Chondrocyte (in vitro differentiated cells): ENCODE measurements at regions not wholly inside any gene's neighbourhood (a gene's known extent, or its start where the extent isn't known, plus 50 kb on each side); places are given as distances from the start of the nearest gene placed in this dataset.
"Not testable (repeated sequence)": the region's sequence is repeated elsewhere in the genome, so short reads cannot be mapped to it uniquely, and the experiment has no call there.

Source experiments
- DNase-seq: peaks from one replicate; pipeline ENCODE4 v3.0.0; 2021; ENCODE audit warnings: mixed read lengths, low spot score
- H3K27ac Mint-ChIP-seq: one replicate; pipeline ENCODE4 v1.8.0; 2021; ENCODE audit warnings: mild to moderate bottlenecking, moderate library complexity, mixed read lengths; ENCODE audit not compliant: unreplicated experiment
- H3K27me3 Mint-ChIP-seq: 2 replicates; pipeline ENCODE4 v1.8.0; 2021; ENCODE audit warnings: low read depth, mixed read lengths
- H3K36me3 Mint-ChIP-seq: 2 replicates; pipeline ENCODE4 v1.8.0; 2021; ENCODE audit warnings: low read depth, mixed read lengths
- H3K4me1 Mint-ChIP-seq: 2 replicates; pipeline ENCODE4 v1.8.0; 2021; ENCODE audit warnings: low read depth, mild to moderate bottlenecking, mixed read lengths
- H3K4me3 Mint-ChIP-seq: one replicate; pipeline ENCODE4 v1.8.0; 2021; ENCODE audit warnings: mild to moderate bottlenecking, moderate library complexity, mixed read lengths; ENCODE audit not compliant: unreplicated experiment
- H3K9me3 Mint-ChIP-seq: 2 replicates; pipeline ENCODE4 v1.8.0; 2021; ENCODE audit warnings: low read depth, mixed read lengths
- CTCF ChIP-seq: fragments of 200-600 bp; sonication (generic); IDR thresholded peaks from 2 replicates; pipeline ENCODE4 v1.5.0; 2021; ENCODE audit warnings: antibody characterized with exemption, mild to moderate bottlenecking, moderate library complexity

DNA sequence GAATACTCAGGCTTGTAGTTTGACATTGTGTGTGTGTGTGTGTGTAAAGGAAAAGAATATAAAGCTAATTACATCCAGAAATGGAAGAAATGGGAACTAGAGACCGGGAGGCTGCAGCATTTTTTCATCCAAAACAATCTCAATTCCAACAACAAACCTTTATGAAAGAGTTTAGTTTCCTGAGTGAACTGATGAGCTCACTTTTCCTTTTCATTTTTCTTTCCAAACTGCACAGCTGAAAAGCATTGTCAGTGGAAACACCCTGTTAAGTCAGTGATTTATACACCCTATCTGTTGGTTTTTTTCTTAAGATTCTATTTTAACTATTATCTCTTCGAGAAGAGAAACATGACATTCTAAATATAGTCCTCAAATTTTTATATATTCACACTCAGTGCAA is 130.9 kb downstream of the RFPL4B start:
- TF ChIP-seq CTCF, result no peak
- Mint-ChIP-seq H3K4me1 (peaks cover 27% of the 10 kb centered on the region), H3K27me3 (no peaks in the 10 kb centered on the region), H3K9me3 (peaks cover 4% of the 10 kb centered on the region), H3K36me3 (no peaks in the 10 kb centered on the region), H3K4me3 (no peak overlapping the region), H3K27ac (no peak overlapping the region)
- DNase-seq, result no peak

GRCh38 chr6:112479975-112480374 is 132.8 kb downstream of the RFPL4B start:
- H3K27ac Mint-ChIP-seq, H3K27me3 Mint-ChIP-seq, DNase-seq, H3K9me3 Mint-ChIP-seq, H3K4me3 Mint-ChIP-seq, H3K36me3 Mint-ChIP-seq: not testable (repeated sequence)
- H3K4me1 Mint-ChIP-seq, result peaks cover 32% of the 10 kb centered on the region

- H3K36me3 Mint-ChIP-seq, result no peaks in the 10 kb centered on the region
- peaks cover 4% of the 10 kb centered on the region for H3K9me3 Mint-ChIP-seq
- no peak overlapping the region for H3K4me3 Mint-ChIP-seq
- H3K27ac Mint-ChIP-seq, result no peak overlapping the region
- peaks cover 32% of the 10 kb centered on the region for H3K4me1 Mint-ChIP-seq
- no peak for TF ChIP-seq CTCF
- H3K27me3 Mint-ChIP-seq, result no peaks in the 10 kb centered on the region
- no peak for DNase-seq
Measured at GRCh38 chr6:112480553-112480952, 133.4 kb downstream of the RFPL4B start.

DNA sequence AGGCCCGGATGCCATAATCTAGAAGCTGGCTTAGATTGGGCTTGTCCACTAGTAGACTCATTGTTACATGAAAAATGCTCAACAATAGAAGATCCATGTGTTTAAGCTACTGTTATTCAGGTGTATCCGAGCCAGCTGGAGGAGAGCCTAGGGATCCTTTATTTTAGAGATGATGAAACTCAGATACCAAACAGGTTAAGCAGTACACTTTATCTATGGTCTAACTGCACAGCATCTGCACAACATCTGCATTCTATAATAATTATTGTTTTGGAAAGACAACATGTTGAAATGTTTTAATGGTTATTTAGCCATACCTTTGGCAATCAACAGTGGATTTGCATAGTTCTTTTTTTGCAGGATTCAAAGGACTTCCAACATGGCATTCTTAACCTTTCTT is 134.1 kb downstream of the RFPL4B start:
- no peak overlapping the region for H3K4me3 Mint-ChIP-seq
- H3K4me1 Mint-ChIP-seq, result peaks cover 32% of the 10 kb centered on the region
- no peak for DNase-seq
- no peak for TF ChIP-seq CTCF
- H3K27me3 Mint-ChIP-seq, result no peaks in the 10 kb centered on the region
- H3K9me3 Mint-ChIP-seq, result peaks cover 4% of the 10 kb centered on the region
- H3K27ac Mint-ChIP-seq, result no peak overlapping the region
- H3K36me3 Mint-ChIP-seq, result no peaks in the 10 kb centered on the region

- Mint-ChIP-seq H3K36me3 (no peaks in the 10 kb centered on the region), H3K27me3 (no peaks in the 10 kb centered on the region), H3K27ac (no peak overlapping the region), H3K4me3 (no peak overlapping the region), H3K4me1 (peaks cover 31% of the 10 kb centered on the region), H3K9me3 (peaks cover 4% of the 10 kb centered on the region)
- no peak for TF ChIP-seq CTCF
- no peak for DNase-seq
Measured at GRCh38 chr6:112482373-112482772, 135.2 kb downstream of the RFPL4B start.

DNA sequence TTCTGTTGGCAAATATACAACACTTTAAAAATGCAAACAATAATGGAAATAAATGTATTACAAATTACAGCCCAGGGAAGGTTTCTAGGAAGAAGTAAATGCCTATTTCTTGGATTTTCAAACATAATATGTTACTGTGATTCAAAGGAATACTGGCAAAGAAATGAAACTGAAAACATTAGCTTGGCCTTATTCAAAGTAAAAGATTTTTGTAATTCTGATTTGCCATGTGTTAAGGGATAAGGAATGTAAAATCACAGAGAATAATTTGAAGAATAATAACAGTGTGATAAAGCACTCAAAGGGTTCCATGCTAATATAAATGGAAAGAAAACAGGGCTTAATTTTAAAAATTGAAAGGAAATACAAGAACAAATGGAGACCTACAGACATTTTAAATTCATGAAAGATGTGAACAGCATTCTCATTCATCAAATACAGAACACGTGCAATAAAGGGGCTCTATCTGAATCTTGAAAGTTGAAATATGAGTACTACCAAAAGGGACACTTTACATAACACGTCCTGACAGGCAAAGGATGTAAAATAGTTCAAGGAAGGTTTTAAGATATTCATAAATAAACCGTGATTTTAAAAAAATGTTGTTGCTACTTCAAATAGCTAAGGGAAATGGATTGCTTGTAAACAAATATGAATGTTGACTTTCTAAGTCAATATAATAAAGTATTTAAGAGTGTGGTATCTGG is 138.1 kb downstream of the RFPL4B start:
- H3K27me3 Mint-ChIP-seq, result no peaks in the 10 kb centered on the region
- DNase-seq, result no peak
- no peak for TF ChIP-seq CTCF

More for the DNA sequence above, 138.1 kb downstream of the RFPL4B start:
- Mint-ChIP-seq H3K36me3 (no peaks in the 10 kb centered on the region), H3K4me1 (peaks cover 21% of the 10 kb centered on the region), H3K27ac (peak overlapping the region; percentile 60), H3K9me3 (peaks cover 4% of the 10 kb centered on the region), H3K4me3 (peak overlapping the region; percentile 5)
